GM12864 (cell line): ENCODE measurements at regions not wholly inside any gene's neighbourhood (a gene's known extent, or its start where the extent isn't known, plus 50 kb on each side); places are given as distances from the start of the nearest gene placed in this dataset.

Source experiments
- DNase-seq: peaks from one replicate; pipeline ENCODE4 v3.0.0-alpha.2; 2011; ENCODE audit warnings: low read depth
- H3K4me3 ChIP-seq: 2 replicates; pipeline ENCODE4 v1.5.1; 2011; ENCODE audit warnings: mild to moderate bottlenecking, low read depth, low read length, control low read depth
- CTCF ChIP-seq: IDR thresholded peaks from 2 replicates; pipeline ENCODE4 v1.5.1; 2011; ENCODE audit warnings: low read depth, mild to moderate bottlenecking, moderate library complexity, low read length, control low read depth, inconsistent platforms; ENCODE audit errors: missing control alignments

- no peak overlapping the region for H3K4me3 ChIP-seq
- no peak for DNase-seq
- no peak for TF ChIP-seq CTCF
Measured at GRCh38 chr5:124161266-124161665, 585.2 kb downstream of the ZNF608 start.

GRCh38 chr5:124160265-124160664 is 586.2 kb downstream of the ZNF608 start:
- no peak for DNase-seq
- H3K4me3 ChIP-seq = no peak overlapping the region
- TF ChIP-seq CTCF = no peak

- peak; percentile 29 for DNase-seq
- H3K4me3 ChIP-seq = peak overlapping the region; percentile 19; the same call in 1 of the 2 replicates
- no peak for TF ChIP-seq CTCF
Measured at GRCh38 chr5:124157320-124157719, 589.1 kb downstream of the ZNF608 start.

- no peak for DNase-seq
- H3K4me3 ChIP-seq = no peak overlapping the region
- no peak for TF ChIP-seq CTCF
Measured at GRCh38 chr5:124156415-124156996, 589.9 kb downstream of the ZNF608 start.

- no peak overlapping the region for H3K4me3 ChIP-seq
- no peak for TF ChIP-seq CTCF
- DNase-seq = no peak
Measured at GRCh38 chr5:124154714-124155113, 591.7 kb downstream of the ZNF608 start.

- no peak for DNase-seq
- H3K4me3 ChIP-seq = no peak overlapping the region
- TF ChIP-seq CTCF = no peak
Measured at GRCh38 chr5:124153588-124153987, 592.9 kb downstream of the ZNF608 start.

- DNase-seq = no peak
- no peak overlapping the region for H3K4me3 ChIP-seq
- no peak for TF ChIP-seq CTCF
Measured at GRCh38 chr5:124148574-124148973, 597.9 kb downstream of the ZNF608 start.
